Peyer's patch (tissue), 4 donors: ENCODE measurements at regions not wholly inside any gene's neighbourhood (a gene's known extent, or its start where the extent isn't known, plus 50 kb on each side); places are given as distances from the start of the nearest gene placed in this dataset.
A peak's percentile ranks its signal among the peaks of the same experiment; 100 is the strongest.

Source experiments
- DNase-seq, 3 donors: peaks; one replicate each; pipeline ENCODE4 v3.0.0-alpha.2; 2017 to 2019
- H3K27ac ChIP-seq, 4 donors: fragments of 200-600 bp; sonication (generic); one replicate each; pipeline ENCODE4 v1.5.1; 2016 to 2019
- H3K27me3 ChIP-seq, 2 donors: fragments of 200-600 bp; sonication (generic); one replicate each; pipeline ENCODE4 v1.5.1; 2019
- H3K36me3 ChIP-seq, 3 donors: fragments of 200-600 bp; sonication (generic); one replicate each; pipeline ENCODE4 v1.5.1; 2016 to 2019
- H3K4me1 ChIP-seq, 4 donors: fragments of 200-600 bp; sonication (generic); one replicate each; pipeline ENCODE4 v1.5.1; 2016 to 2019
- H3K4me3 ChIP-seq, 4 donors: fragments of 200-600 bp; sonication (generic); 1 replicate in 3 of 4; 2 replicates in 1 of 4; pipeline ENCODE4 v1.5.1; 2016 to 2019; ENCODE audit warnings: mild to moderate bottlenecking in 1 of 4
- H3K9me3 ChIP-seq, 4 donors: fragments of 200-600 bp; sonication (generic); one replicate each; pipeline ENCODE4 v1.5.1; 2016 to 2019; ENCODE audit warnings: mild to moderate bottlenecking in 1 of 4
- POLR2A ChIP-seq, 2 donors: fragments of 450-650 bp; IDR thresholded peaks; one replicate each; pipeline ENCODE4 v1.5.1; 2017; ENCODE audit warnings: antibody characterized with exemption in 2 of 2, mild to moderate bottlenecking in 2 of 2, moderate library complexity in 2 of 2
- TF ChIP-seq, protein P1 (sequence below), 6 experiments: fragments of 450-650 bp in 4 of 6; fragments of 200-600 bp in 2 of 6; sonication (generic) in 1 of 6; IDR thresholded peaks; one replicate each; pipeline ENCODE4 v1.5.1; 2017 to 2019; ENCODE audit warnings: antibody characterized with exemption in 6 of 6, mild to moderate bottlenecking in 3 of 6, moderate library complexity in 1 of 6

DNA sequence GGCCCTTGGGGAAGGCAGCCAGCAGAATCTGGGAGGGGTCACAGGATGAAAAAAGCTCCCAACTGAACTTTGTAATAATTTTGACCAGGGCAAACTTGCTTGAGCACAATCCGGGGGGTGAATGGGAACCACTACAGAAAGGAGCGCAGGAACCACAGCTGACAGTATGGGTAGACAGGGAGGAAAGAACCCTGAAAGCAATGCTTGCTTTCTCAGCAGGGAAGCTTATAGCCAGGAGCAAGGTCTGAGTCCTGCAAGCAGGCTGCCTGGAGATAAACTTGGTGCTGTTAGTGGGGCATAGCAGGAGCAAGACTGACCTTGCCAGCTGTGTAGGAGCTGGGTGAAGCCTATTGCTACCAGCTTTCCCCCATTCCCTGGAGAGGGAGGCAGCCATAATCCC, 195.2 kb downstream of the MTCL1 start:
- H3K9me3 ChIP-seq: no peaks in the 10 kb centered on the region
- no peak for DNase-seq
- H3K27ac ChIP-seq: no peak overlapping the region
- H3K27me3 ChIP-seq: no peaks in the 10 kb centered on the region
- no peaks in the 10 kb centered on the region for H3K36me3 ChIP-seq
- TF ChIP-seq, protein P1, sequence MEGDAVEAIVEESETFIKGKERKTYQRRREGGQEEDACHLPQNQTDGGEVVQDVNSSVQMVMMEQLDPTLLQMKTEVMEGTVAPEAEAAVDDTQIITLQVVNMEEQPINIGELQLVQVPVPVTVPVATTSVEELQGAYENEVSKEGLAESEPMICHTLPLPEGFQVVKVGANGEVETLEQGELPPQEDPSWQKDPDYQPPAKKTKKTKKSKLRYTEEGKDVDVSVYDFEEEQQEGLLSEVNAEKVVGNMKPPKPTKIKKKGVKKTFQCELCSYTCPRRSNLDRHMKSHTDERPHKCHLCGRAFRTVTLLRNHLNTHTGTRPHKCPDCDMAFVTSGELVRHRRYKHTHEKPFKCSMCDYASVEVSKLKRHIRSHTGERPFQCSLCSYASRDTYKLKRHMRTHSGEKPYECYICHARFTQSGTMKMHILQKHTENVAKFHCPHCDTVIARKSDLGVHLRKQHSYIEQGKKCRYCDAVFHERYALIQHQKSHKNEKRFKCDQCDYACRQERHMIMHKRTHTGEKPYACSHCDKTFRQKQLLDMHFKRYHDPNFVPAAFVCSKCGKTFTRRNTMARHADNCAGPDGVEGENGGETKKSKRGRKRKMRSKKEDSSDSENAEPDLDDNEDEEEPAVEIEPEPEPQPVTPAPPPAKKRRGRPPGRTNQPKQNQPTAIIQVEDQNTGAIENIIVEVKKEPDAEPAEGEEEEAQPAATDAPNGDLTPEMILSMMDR (IDR thresholded peaks at IDR 0.05): no peak
- TF ChIP-seq POLR2A (IDR thresholded peaks at IDR 0.05): no peak
- no peaks in the 10 kb centered on the region for H3K4me1 ChIP-seq
- H3K4me3 ChIP-seq: no peak overlapping the region

DNA sequence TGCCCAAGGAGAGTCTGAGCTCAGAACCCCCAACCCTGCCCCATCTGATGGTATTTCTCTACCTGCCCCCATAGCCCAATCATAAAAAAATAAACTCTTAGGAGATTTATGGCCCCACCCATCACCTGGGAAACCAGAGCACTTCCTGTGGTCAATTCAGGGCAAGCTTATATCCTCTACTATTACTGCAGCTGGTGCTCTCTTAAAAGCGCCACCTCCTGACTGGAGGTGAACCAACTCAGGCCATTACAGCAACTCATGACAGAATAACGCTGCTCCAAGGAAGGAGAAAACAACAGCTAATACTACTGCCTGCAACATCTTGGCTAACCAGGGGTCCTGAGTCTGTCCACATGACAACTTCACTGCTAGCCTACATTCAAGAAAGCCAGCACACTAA, 195.7 kb downstream of the MTCL1 start:
- DNase-seq: no peak
- Histone ChIP-seq H3K27me3 (no peaks in the 10 kb centered on the region), H3K4me3 (no peak overlapping the region), H3K36me3 (no peaks in the 10 kb centered on the region), H3K4me1 (no peaks in the 10 kb centered on the region), H3K27ac (no peak overlapping the region), H3K9me3 (no peaks in the 10 kb centered on the region)
- no peak for TF ChIP-seq POLR2A (IDR thresholded peaks at IDR 0.05)
- TF ChIP-seq, protein P1 (IDR thresholded peaks at IDR 0.05): no peak

DNA sequence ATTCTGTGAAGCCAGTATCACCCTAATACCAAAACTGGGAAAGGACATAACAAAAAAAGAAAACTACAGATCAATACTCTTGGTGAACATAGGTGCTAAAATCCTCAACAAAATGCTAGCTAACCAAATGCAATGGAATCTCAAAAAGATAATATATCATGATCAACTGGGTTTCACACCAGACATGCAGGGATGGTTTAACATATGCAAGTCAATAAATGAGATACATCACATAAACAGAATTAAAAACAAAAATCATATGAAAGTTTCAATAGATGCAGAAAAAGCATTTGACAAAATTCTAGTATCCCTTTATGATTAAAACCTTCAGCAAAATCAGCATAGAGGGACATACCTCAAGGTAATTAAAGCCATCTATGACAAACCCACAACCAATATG, 198.2 kb upstream of the NDUFV2 start:
- Histone ChIP-seq H3K27me3 (no peaks in the 10 kb centered on the region), H3K36me3 (no peaks in the 10 kb centered on the region), H3K4me1 (no peaks in the 10 kb centered on the region), H3K9me3 (no peaks in the 10 kb centered on the region), H3K4me3 (no peak overlapping the region), H3K27ac (no peak overlapping the region)
- TF ChIP-seq, protein P1 (IDR thresholded peaks at IDR 0.05): no peak
- no peak for TF ChIP-seq POLR2A (IDR thresholded peaks at IDR 0.05)
- no peak for DNase-seq

DNA sequence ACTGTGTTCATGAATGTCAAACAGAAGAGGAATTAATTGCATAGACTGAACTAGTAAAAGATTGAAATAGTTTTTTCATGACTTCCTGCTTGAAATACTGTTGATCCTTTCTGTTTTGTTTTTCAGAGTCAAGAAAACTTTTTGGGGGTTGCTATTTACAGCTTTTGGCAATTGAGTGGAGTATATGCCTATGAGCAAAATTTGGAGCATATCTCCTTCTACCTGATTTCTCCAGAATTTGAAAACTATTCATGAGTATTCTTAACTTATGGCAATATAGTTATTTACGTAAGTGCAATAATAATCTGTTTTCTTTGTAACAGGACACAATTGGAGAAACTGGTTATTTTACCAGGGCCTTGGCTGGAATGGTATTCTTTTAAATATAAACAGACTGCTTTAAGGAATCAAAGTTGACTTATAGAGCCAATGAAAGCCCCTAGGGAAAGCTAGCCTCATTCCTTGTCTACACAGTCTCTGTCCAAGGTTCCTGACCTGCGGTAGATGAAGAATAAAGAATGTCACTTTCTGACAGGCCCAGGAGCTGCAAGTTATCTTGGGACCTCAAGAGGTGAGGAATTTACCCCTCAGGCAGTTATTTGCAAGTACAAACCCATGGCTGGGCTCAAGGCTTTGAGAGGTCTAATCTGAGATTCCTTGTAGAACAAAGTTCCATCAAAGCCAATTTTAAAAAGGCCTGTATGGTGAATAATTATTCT, 193.5 kb upstream of the NDUFV2 start:
- no peak for DNase-seq
- Histone ChIP-seq H3K27ac (no peak overlapping the region), H3K4me3 (no peak overlapping the region), H3K27me3 (no peaks in the 10 kb centered on the region), H3K9me3 (no peaks in the 10 kb centered on the region), H3K4me1 (no peaks in the 10 kb centered on the region), H3K36me3 (no peaks in the 10 kb centered on the region)
- no peak for TF ChIP-seq POLR2A (IDR thresholded peaks at IDR 0.05)
- TF ChIP-seq, protein P1 (IDR thresholded peaks at IDR 0.05): no peak

DNA sequence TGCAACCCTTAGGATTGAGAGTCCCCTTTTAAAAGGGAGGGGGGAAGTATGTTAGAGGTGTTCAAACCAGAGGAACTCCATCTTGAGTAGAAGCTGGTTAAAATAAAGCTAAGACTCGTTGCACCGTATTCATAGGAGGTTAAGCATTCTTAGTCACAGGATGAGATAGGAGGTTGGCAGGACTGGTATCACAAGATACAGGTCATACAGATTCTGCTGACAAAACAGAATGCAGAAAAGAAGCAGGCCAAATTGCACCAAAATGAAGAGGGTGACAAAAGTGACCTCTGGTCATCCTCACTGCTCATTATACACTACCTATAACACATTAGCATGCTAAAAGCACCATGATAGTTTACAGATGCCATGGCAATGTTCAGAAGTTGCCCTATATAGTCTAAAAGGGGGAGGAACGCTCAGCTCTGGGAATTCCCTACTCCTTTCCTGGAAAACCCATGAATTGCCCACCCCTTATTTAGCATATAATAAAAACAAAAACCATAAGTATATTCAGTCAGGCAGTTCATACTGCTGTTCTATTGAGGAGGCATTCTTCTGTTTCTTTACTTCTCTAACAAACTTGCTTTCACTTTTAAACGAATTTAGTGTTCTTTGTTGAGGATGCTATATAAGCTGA, 192.2 kb upstream of the NDUFV2 start:
- Histone ChIP-seq H3K36me3 (no peaks in the 10 kb centered on the region), H3K27me3 (no peaks in the 10 kb centered on the region), H3K4me1 (no peaks in the 10 kb centered on the region), H3K27ac (peak overlapping the region in 1 of 4 donors; percentile 78), H3K9me3 (no peaks in the 10 kb centered on the region), H3K4me3 (no peak overlapping the region)
- no peak for TF ChIP-seq POLR2A (IDR thresholded peaks at IDR 0.05)
- TF ChIP-seq, protein P1 (IDR thresholded peaks at IDR 0.05): no peak
- no peak for DNase-seq
